Coronary artery (tissue), 2 donors: ENCODE measurements at regions not wholly inside any gene's neighbourhood (a gene's known extent, or its start where the extent isn't known, plus 50 kb on each side); places are given as distances from the start of the nearest gene placed in this dataset.

Experiments
- DNase-seq: peaks from one replicate; pipeline ENCODE4 v3.0.0-alpha.2; 2017; ENCODE audit warnings: low spot score
- H3K27ac ChIP-seq, 2 donors: fragments of 200-600 bp; sonication (generic); one replicate each; pipeline ENCODE4 v1.5.1; 2016 to 2019
- H3K4me3 ChIP-seq: fragments of 200-600 bp; sonication (generic); 2 replicates; pipeline ENCODE4 v1.5.1; 2016; ENCODE audit warnings: mild to moderate bottlenecking, moderate library complexity
- CTCF ChIP-seq: fragments of 200-600 bp; sonication (generic); IDR thresholded peaks from one replicate; pipeline ENCODE4 v1.5.1; 2019; ENCODE audit warnings: antibody characterized with exemption

GRCh38 chr12:62128175-62128975, 131.8 kb upstream of the USP15 start:
- H3K4me3 ChIP-seq: no peak overlapping the region
- TF ChIP-seq CTCF: no peak
- H3K27ac ChIP-seq: no peak overlapping the region
- DNase-seq: no peak

- Histone ChIP-seq H3K4me3 (no peak overlapping the region), H3K27ac (no peak overlapping the region)
- no peak for DNase-seq
- TF ChIP-seq CTCF: no peak
These were observed 130.9 kb upstream of the USP15 start for GRCh38 chr12:62129291-62129690.

GRCh38 chr12:62130402-62130801, 129.8 kb upstream of the USP15 start:
- TF ChIP-seq CTCF: no peak
- no peak for DNase-seq

GRCh38 chr12:62130834-62131552, 129.2 kb upstream of the USP15 start:
- DNase-seq: no peak
- Histone ChIP-seq H3K27ac (no peak overlapping the region), H3K4me3 (no peak overlapping the region)
- TF ChIP-seq CTCF: no peak

More at GRCh38 chr12:62130402-62130801, 129.8 kb upstream of the USP15 start:
- Histone ChIP-seq H3K4me3 (no peak overlapping the region), H3K27ac (no peak overlapping the region)

- H3K4me3 ChIP-seq: no peak overlapping the region
- no peak for DNase-seq
- H3K27ac ChIP-seq: no peak overlapping the region
- no peak for TF ChIP-seq CTCF
These were observed 126.8 kb upstream of the USP15 start for GRCh38 chr12:62133440-62133839.

- TF ChIP-seq CTCF: no peak
- no peak overlapping the region for H3K27ac ChIP-seq
- no peak for DNase-seq
- no peak overlapping the region for H3K4me3 ChIP-seq
These were observed 124.5 kb upstream of the USP15 start for GRCh38 chr12:62135553-62136200.
